ENCODE measurements at regions not wholly inside any gene's neighbourhood (a gene's known extent, or its start where the extent isn't known, plus 50 kb on each side); places are given as distances from the start of the nearest gene placed in this dataset.

- no peak for DNase-seq
- Histone ChIP-seq H3K9me3 (replicated peaks) (no peaks in the 10 kb centered on the region), H3K36me3 (no peaks in the 10 kb centered on the region), H3K4me1 (no peaks in the 10 kb centered on the region), H3K27ac (replicated peaks) (no peak overlapping the region), H3K27me3 (ENCODE audit: low read depth) (no peaks in the 10 kb centered on the region), H3K4me3 (no peak overlapping the region)
- intact Hi-C loops (cut with micrococcal nuclease), result no loop called here
- TF ChIP-seq CTCF (IDR thresholded peaks at IDR 0.05; ENCODE audit: borderline replicate concordance), result no peak
These were observed 74.0 kb downstream of the UNC5CL start for GRCh38 chr6:40965046-40965445.

DNA sequence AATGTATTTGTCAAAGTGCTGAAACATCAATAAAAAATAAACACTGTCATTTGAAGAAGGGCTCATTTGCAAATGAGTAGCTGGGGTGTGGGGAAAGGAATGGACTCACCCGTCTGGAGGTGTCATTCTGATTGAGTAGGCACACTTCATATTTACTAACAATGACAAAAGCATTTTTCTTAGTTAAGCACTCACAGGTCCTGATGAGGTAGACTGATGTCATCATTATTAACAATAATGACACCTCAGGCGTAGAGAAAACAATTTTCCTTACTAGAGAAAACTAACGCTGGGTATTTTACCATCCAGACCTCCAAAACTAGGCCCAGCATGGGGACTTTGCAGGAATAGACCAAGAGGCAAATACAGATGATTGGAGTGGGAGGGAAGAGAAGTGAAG is 76.0 kb downstream of the UNC5CL start:
- DNase-seq, result no peak
- TF ChIP-seq CTCF (IDR thresholded peaks at IDR 0.05; ENCODE audit: borderline replicate concordance), result no peak
- Histone ChIP-seq H3K36me3 (no peaks in the 10 kb centered on the region), H3K4me3 (no peak overlapping the region), H3K27ac (replicated peaks) (no peak overlapping the region), H3K4me1 (no peaks in the 10 kb centered on the region), H3K27me3 (ENCODE audit: low read depth) (no peaks in the 10 kb centered on the region), H3K9me3 (replicated peaks) (no peaks in the 10 kb centered on the region)
- intact Hi-C loops (cut with micrococcal nuclease), result no loop called here

GRCh38 chr6:40962241-40962640 is 76.8 kb downstream of the UNC5CL start:
- intact Hi-C loops (cut with micrococcal nuclease), result no loop called here

DNA sequence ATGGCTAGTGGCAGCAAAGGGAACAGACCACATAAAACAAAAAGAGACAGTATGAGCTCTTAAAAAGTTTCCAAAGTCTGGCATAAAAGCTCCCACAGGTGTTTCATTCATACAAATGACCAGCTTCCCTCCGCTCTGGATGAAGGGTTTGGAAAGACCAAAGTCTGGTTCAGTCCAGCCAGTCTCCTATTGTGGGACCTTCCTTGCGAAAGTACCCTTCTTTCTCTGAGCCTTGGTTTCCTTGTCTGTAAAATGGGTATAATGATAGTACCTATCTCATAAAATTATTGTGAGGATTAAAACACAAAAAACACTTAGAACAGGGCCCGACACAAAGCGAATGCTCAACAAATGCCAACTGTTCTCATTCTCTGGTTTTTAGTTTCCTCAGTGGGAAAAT is 77.2 kb downstream of the UNC5CL start:
- H3K36me3 ChIP-seq, result no peaks in the 10 kb centered on the region
- no peak overlapping the region for H3K4me3 ChIP-seq
- H3K4me1 ChIP-seq, result no peaks in the 10 kb centered on the region
- H3K27ac ChIP-seq (replicated peaks), result no peak overlapping the region
- DNase-seq, result no peak
- no peak for TF ChIP-seq CTCF (IDR thresholded peaks at IDR 0.05; ENCODE audit: borderline replicate concordance)
- intact Hi-C loops (cut with micrococcal nuclease), result no loop called here
- no peaks in the 10 kb centered on the region for H3K9me3 ChIP-seq (replicated peaks)
- no peaks in the 10 kb centered on the region for H3K27me3 ChIP-seq (ENCODE audit: low read depth)

More at GRCh38 chr6:40962241-40962640, 76.8 kb downstream of the UNC5CL start:
- H3K4me1 ChIP-seq, result no peaks in the 10 kb centered on the region
- no peak for DNase-seq
- no peak for TF ChIP-seq CTCF (IDR thresholded peaks at IDR 0.05; ENCODE audit: borderline replicate concordance)
- H3K36me3 ChIP-seq, result no peaks in the 10 kb centered on the region
- no peak overlapping the region for H3K27ac ChIP-seq (replicated peaks)
- no peaks in the 10 kb centered on the region for H3K9me3 ChIP-seq (replicated peaks)
- H3K4me3 ChIP-seq, result no peak overlapping the region
- H3K27me3 ChIP-seq (ENCODE audit: low read depth), result no peaks in the 10 kb centered on the region

DNA sequence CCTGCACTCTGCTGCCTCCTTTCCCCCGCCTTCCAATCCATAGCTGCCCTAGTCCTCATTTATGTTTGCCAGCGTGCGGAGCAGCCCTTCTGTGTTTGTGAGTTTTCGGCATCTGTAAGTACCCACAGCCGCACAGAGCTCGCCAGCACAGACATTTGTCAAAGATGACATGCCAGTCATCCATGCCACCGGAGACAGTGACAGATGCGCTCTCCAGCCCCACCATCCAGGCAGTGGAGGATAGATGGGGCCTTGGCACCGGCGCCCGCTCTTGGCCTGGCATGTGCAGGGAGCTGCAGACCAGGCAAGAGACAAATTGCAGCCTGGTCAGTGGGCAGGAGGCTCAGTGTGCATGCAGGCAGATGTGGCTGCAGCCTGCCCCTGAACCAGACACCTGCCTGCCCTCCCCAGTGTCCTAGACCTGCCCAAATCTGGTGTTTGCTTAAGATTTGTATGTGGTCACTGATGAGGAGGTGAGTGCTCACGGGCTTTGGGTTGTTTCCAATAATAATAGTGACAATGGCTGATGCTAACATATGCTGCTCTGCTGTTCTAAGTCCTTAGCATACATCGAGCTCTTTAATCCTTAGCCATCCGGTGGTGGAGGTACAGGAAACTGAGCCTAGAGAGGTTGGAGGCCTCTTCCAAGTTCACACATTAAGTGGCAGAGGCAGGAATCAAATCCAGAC is 78.1 kb downstream of the UNC5CL start:
- Histone ChIP-seq H3K27ac (replicated peaks) (no peak overlapping the region), H3K4me3 (no peak overlapping the region), H3K9me3 (replicated peaks) (no peaks in the 10 kb centered on the region), H3K4me1 (no peaks in the 10 kb centered on the region), H3K36me3 (no peaks in the 10 kb centered on the region), H3K27me3 (ENCODE audit: low read depth) (no peaks in the 10 kb centered on the region)
- no peak for DNase-seq
- TF ChIP-seq CTCF (IDR thresholded peaks at IDR 0.05; ENCODE audit: borderline replicate concordance), result no peak
- intact Hi-C loops (cut with micrococcal nuclease), result no loop called here

Data from left ventricle myocardium inferior (tissue), 1 donor.